K562 (cell line): ENCODE measurements at regions not wholly inside any gene's neighbourhood (a gene's known extent, or its start where the extent isn't known, plus 50 kb on each side); places are given as distances from the start of the nearest gene placed in this dataset.

Source experiments
- ATAC-seq: fragments of 200-7000 bp; cut with Tn5 transposase; 3 replicates; pipeline ENCODE4 v1.9.1; 2020; ENCODE audit warnings: moderate library complexity
- BruUV-seq: library from RNA; stranded (reverse); fragments of 400-500 nt; replicated peaks from 2 replicates; lab custom pipeline; 2021; lab: Mats Ljungman, UMichigan
- CTCF ChIA-PET: fragments of 300-600 bp; formaldehyde crosslinking; extraction: SDS; loops from one replicate; lab custom pipeline; 2021; ENCODE audit warnings: low intra/inter-chr PET ratio; lab: Yijun Ruan, JAX
- POLR2A ChIA-PET: fragments of 300-600, 350-650 bp; sonication (Branson Sonifier 250); formaldehyde crosslinking; extraction: SDS; loops from one replicate; lab custom pipeline; 2021; ENCODE audit warnings: antibody characterized with exemption, inconsistent platforms; lab: Yijun Ruan, JAX
- DNase-seq, 4 experiments: peaks; one replicate each; pipeline versions ENCODE4 v3.0.0 to v3.0.0-alpha.2; 2011 to 2018; ENCODE audit warnings: low spot score in 3 of 4, mixed read lengths in 3 of 4; ENCODE audit errors: extremely low read depth in 1 of 4
- FAIRE-seq: peaks from 2 replicates; lab custom pipeline; 2011; peaks lifted over from hg19 to GRCh38; lab: Jason Lieb, UNC
- H2AFZ ChIP-seq: 2 replicates; pipeline ENCODE4 v1.6.0; 2011; ENCODE audit warnings: low read depth, low read length, control low read depth, inconsistent platforms
- H3K27ac ChIP-seq: fragments of 200-600 bp; 3 replicates; pipeline ENCODE4 v1.8.0; 2011; ENCODE audit warnings: low read depth, mild to moderate bottlenecking, control low read depth, inconsistent platforms, low read length, moderate library complexity, mixed read lengths; ENCODE audit errors: extremely low read depth
- H3K27me3 ChIP-seq, 2 experiments: fragments of 300-600 bp in 1 of 2; 2 replicates in 1 of 2; 3 replicates in 1 of 2; pipeline versions ENCODE4 v1.6.0 to v1.8.0; 2011; ENCODE audit warnings: inconsistent platforms in 2 of 2, low read length in 2 of 2, mild to moderate bottlenecking in 1 of 2, mixed read lengths in 1 of 2, moderate library complexity in 1 of 2; ENCODE audit not compliant: control insufficient read depth in 2 of 2, insufficient read depth in 2 of 2
- H3K36me3 ChIP-seq: fragments of 300-600 bp; 3 replicates; pipeline ENCODE4 v1.8.0; 2011; ENCODE audit warnings: mild to moderate bottlenecking, low read length, inconsistent platforms; ENCODE audit not compliant: control insufficient read depth, insufficient read depth
- H3K4me1 ChIP-seq, 2 experiments: fragments of 200-600 bp in 1 of 2; replicated peaks in 1 of 2; 2 replicates in 1 of 2; 3 replicates in 1 of 2; pipeline versions ENCODE4 v1.5.1 to v1.8.0; 2011; ENCODE audit warnings: inconsistent platforms in 2 of 2, low read length in 2 of 2, mild to moderate bottlenecking in 1 of 2, mixed read lengths in 1 of 2, moderate library complexity in 1 of 2; ENCODE audit not compliant: control insufficient read depth in 2 of 2, insufficient read depth in 2 of 2
- H3K4me2 ChIP-seq: 2 replicates; pipeline ENCODE4 v1.6.1; 2011; ENCODE audit warnings: low read length, control low read depth, inconsistent platforms, mixed read lengths; ENCODE audit not compliant: insufficient read depth
- H3K4me3 ChIP-seq: fragments of 200-600 bp; sonication (generic), shearing (Covaris generic); 2 replicates; pipeline ENCODE4 v1.5.1; 2016; ENCODE audit warnings: control low read depth, inconsistent platforms
- H3K79me2 ChIP-seq: fragments of 200-600 bp; 3 replicates; pipeline ENCODE4 v1.8.0; 2011; ENCODE audit warnings: low read length, inconsistent platforms; ENCODE audit not compliant: control insufficient read depth, insufficient read depth
- H3K9ac ChIP-seq, 2 experiments: 2 replicates each; pipeline versions ENCODE4 v1.6.0 to v1.6.1; 2011; ENCODE audit warnings: low read depth in 2 of 2, low read length in 2 of 2, control low read depth in 1 of 2, inconsistent platforms in 1 of 2, mild to moderate bottlenecking in 1 of 2, mixed read lengths in 1 of 2; ENCODE audit not compliant: insufficient read depth in 1 of 2
- H3K9me1 ChIP-seq: one replicate; pipeline ENCODE4 v1.6.0; 2011; ENCODE audit warnings: inconsistent platforms, mild to moderate bottlenecking, low read length, moderate library complexity; ENCODE audit not compliant: control insufficient read depth, insufficient read depth
- H3K9me3 ChIP-seq: replicated peaks from 2 replicates; pipeline ENCODE4 v1.5.1; 2011; ENCODE audit warnings: low read depth, low read length, inconsistent platforms; ENCODE audit not compliant: control insufficient read depth, insufficient read depth
- H4K20me1 ChIP-seq: replicated peaks from 2 replicates; pipeline ENCODE4 v1.6.1; 2011; ENCODE audit warnings: low read length, inconsistent platforms, mixed read lengths; ENCODE audit not compliant: control insufficient read depth, insufficient read depth
- ATF1 ChIP-seq, 2 experiments: fragments of 450-650 bp in 1 of 2; IDR thresholded peaks; 2 replicates each; pipeline ENCODE4 v1.6.1; 2016; ENCODE audit warnings: missing compliant biosample characterization in 1 of 2, missing genetic modification characterization in 1 of 2
- ATF7 ChIP-seq: fragments of 450-650 bp; IDR thresholded peaks from 2 replicates; pipeline ENCODE4 v1.7.1; 2014; ENCODE audit warnings: mild to moderate bottlenecking, moderate library complexity
- CREB1 ChIP-seq, 2 experiments: sonication (generic) in 1 of 2; formaldehyde crosslinking in 1 of 2; IDR thresholded peaks; 2 replicates each; pipeline versions ENCODE4 v1.6.1 to v1.8.0; 2012 to 2022; ENCODE audit warnings: inconsistent platforms in 1 of 2, mild to moderate bottlenecking in 1 of 2, missing genetic modification reagents in 1 of 2, moderate library complexity in 1 of 2
- HDAC8 ChIP-seq: fragments of 450-650 bp; IDR thresholded peaks from 2 replicates; pipeline ENCODE4 v1.6.1; 2016; ENCODE audit warnings: mild to moderate bottlenecking, missing genetic modification characterization, moderate library complexity, missing compliant biosample characterization
- JUNB ChIP-seq: fragments of 450-650 bp; formaldehyde crosslinking; conservative IDR thresholded peaks from 2 replicates; pipeline ENCODE4 v1.4.0; 2020; ENCODE audit warnings: mild to moderate bottlenecking
- JUND ChIP-seq, 2 experiments: IDR thresholded peaks; 2 replicates in 1 of 2; 3 replicates in 1 of 2; pipeline ENCODE4 v1.6.1; 2011; ENCODE audit warnings: borderline replicate concordance in 2 of 2, low read depth in 2 of 2, low read length in 2 of 2, improper control_type of control experiment in 1 of 2, missing biosample characterization in 1 of 2, missing genetic modification characterization in 1 of 2, missing genetic modification reagents in 1 of 2
- LEF1 ChIP-seq: fragments of 450-650 bp; IDR thresholded peaks from 2 replicates; pipeline ENCODE4 v1.6.1; 2016; ENCODE audit warnings: mild to moderate bottlenecking
- RBM15 ChIP-seq: fragments of 200-400 bp; formaldehyde crosslinking; IDR thresholded peaks from 2 replicates; pipeline ENCODE4 v1.6.1; 2018; ENCODE audit warnings: mild to moderate bottlenecking, low read length, moderate library complexity; ENCODE audit not compliant: insufficient read depth
- USF2 ChIP-seq: sonication (generic); formaldehyde crosslinking; IDR thresholded peaks from 2 replicates; pipeline ENCODE4 v1.5.0; 2020; ENCODE audit warnings: missing genetic modification reagents
- ZNF77 ChIP-seq: fragments of 250-450 bp; sonication (Bioruptor Pico); IDR thresholded peaks from 2 replicates; pipeline ENCODE4 v1.5.0; 2020
- WGBS: fragments of 100-300 bp; shearing (Covaris generic); methylation state at CpG from one replicate; pipeline ENCODE4 v1.1.6; 2016; ENCODE audit warnings: low coverage, mixed read lengths; ENCODE audit not compliant: insufficient coverage; ENCODE audit errors: missing lambda C conversion rate; 5-methylcytosine and 5-hydroxymethylcytosine counted together
- in situ Hi-C: fragments of 300-500 bp; cut with MboI; formaldehyde crosslinking; loops from 4 replicates; pipeline ENCODE4 v1.15.0; 2018; ENCODE audit warnings: inconsistent platforms, mixed read lengths
- intact Hi-C: fragments of 100-400 bp; cut with micrococcal nuclease; formaldehyde crosslinking; loops from 2 replicates; pipeline ENCODE4 v1.14.2; 2022
- TF ChIP-seq, protein P1 (sequence below): fragments of 450-650 bp; conservative IDR thresholded peaks from 2 replicates; pipeline ENCODE4 v1.6.1; 2016; ENCODE audit warnings: missing genetic modification characterization, low read depth, mild to moderate bottlenecking, control low read depth, missing compliant biosample characterization
- TF ChIP-seq, protein P2 (sequence below), 2 experiments: fragments of 450-650 bp in 1 of 2; sonication (generic) in 1 of 2; formaldehyde crosslinking in 1 of 2; IDR thresholded peaks in 1 of 2; conservative IDR thresholded peaks in 1 of 2; 2 replicates each; pipeline versions ENCODE4 v1.6.1 to v1.8.1; 2016 to 2023; ENCODE audit warnings: mild to moderate bottlenecking in 2 of 2, moderate library complexity in 2 of 2, inconsistent platforms in 1 of 2, missing genetic modification reagents in 1 of 2

GRCh38 chr2:494853-495252 lies 182.4 kb downstream of the TMEM18 start:
- H3K36me3 ChIP-seq = no peaks in the 10 kb centered on the region
- no peaks in the 10 kb centered on the region for H3K9me1 ChIP-seq
- no peak overlapping the region for H3K4me2 ChIP-seq
- POLR2A ChIA-PET = no interaction called here
- in situ Hi-C loops = no loop called here
- no peak overlapping the region for H3K27ac ChIP-seq
- no peak for ATAC-seq
- peaks cover 2 to 43% of the 10 kb centered on the region in 2 experiments; a peak in 3 of 5 replicates for H3K27me3 ChIP-seq
- no peak overlapping the region for H2AFZ ChIP-seq
- TF ChIP-seq LEF1 = no peak
- TF ChIP-seq, all 486 proteins: peak for 0
- Histone ChIP-seq H3K4me3 (no peak overlapping the region), H3K79me2 (no peaks in the 10 kb centered on the region), H3K9me3 (no peaks in the 10 kb centered on the region), H4K20me1 (no peaks in the 10 kb centered on the region), H3K9ac (no peak overlapping the region), H3K4me1 (no peaks in the 10 kb centered on the region)
- DNase-seq (no peak), FAIRE-seq (no peak)
- intact Hi-C loops = no loop called here
- WGBS = 6% methylated on average over 6 of the region's 13 CpGs
- CTCF ChIA-PET = no interaction called here
- no TSS peak for BruUV-seq

- Histone ChIP-seq H3K79me2 (no peaks in the 10 kb centered on the region), H4K20me1 (no peaks in the 10 kb centered on the region), H3K9me1 (no peaks in the 10 kb centered on the region), H3K9ac (no peak overlapping the region), H3K4me2 (no peak overlapping the region), H3K36me3 (no peaks in the 10 kb centered on the region), H3K27ac (no peak overlapping the region), H3K9me3 (no peaks in the 10 kb centered on the region), H3K27me3 (peaks cover 2 to 42% of the 10 kb centered on the region in 2 experiments; a peak in 3 of 5 replicates), H3K4me3 (no peak overlapping the region), H3K4me1 (no peaks in the 10 kb centered on the region), H2AFZ (no peak overlapping the region)
- in situ Hi-C loops = no loop called here
- DNase-seq (no peak), ATAC-seq (no peak), FAIRE-seq (no peak)
- BruUV-seq = no TSS peak
- POLR2A ChIA-PET = interaction anchor here (0.6 kb wide), 1 partner anchor 12 kb away, joined by 3 read pairs; no protein-coding TSS in a partner anchor
- WGBS = 7% methylated on average over 4 of the region's 4 CpGs
- CTCF ChIA-PET = no interaction called here
- intact Hi-C loops = no loop called here
- TF ChIP-seq ATF7 (peak; percentile 52; the same call in 1 of the 2 replicates), USF2 (CRISPR knock-in tag) (no peak), CREB1 (IDR thresholded peaks at IDR 0.05) (peak; percentile 30; the same call in 1 of the 2 replicates), CREB1 (CRISPR knock-in tag; IDR thresholded peaks at IDR 0.05) (no peak), ATF1 (CRISPR knock-in tag; IDR thresholded peaks at IDR 0.05) (no peak), ATF1 (tag; IDR thresholded peaks at IDR 0.05) (peak; percentile 54), HDAC8 (tag) (no peak), ZNF77 (CRISPR knock-in tag) (no peak), JUND (IDR thresholded peaks at IDR 0.05; ENCODE audit: borderline replicate concordance, low read depth, low read length) (no peak), JUND (tag; IDR thresholded peaks at IDR 0.05; ENCODE audit: borderline replicate concordance, low read depth, low read length) (peak; percentile 39; the same call in 1 of the 3 replicates), JUNB (CRISPR knock-in tag) (peak; percentile 85), RBM15 (no peak)
- TF ChIP-seq, protein P1, sequence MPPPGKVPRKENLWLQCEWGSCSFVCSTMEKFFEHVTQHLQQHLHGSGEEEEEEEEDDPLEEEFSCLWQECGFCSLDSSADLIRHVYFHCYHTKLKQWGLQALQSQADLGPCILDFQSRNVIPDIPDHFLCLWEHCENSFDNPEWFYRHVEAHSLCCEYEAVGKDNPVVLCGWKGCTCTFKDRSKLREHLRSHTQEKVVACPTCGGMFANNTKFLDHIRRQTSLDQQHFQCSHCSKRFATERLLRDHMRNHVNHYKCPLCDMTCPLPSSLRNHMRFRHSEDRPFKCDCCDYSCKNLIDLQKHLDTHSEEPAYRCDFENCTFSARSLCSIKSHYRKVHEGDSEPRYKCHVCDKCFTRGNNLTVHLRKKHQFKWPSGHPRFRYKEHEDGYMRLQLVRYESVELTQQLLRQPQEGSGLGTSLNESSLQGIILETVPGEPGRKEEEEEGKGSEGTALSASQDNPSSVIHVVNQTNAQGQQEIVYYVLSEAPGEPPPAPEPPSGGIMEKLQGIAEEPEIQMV (tag) = no peak
- TF ChIP-seq, protein P2, sequence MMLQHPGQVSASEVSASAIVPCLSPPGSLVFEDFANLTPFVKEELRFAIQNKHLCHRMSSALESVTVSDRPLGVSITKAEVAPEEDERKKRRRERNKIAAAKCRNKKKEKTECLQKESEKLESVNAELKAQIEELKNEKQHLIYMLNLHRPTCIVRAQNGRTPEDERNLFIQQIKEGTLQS (IDR thresholded peaks at IDR 0.05) = peak; percentile 86
- TF ChIP-seq, protein P2 (CRISPR knock-in tag; conservative IDR thresholded peaks at IDR 0.05) = no peak
These were observed 184.0 kb downstream of the TMEM18 start for GRCh38 chr2:493228-493627.
